H9 (cell line): ENCODE measurements at regions not wholly inside any gene's neighbourhood (a gene's known extent, or its start where the extent isn't known, plus 50 kb on each side); places are given as distances from the start of the nearest gene placed in this dataset.

Experiments used
- DNase-seq: peaks from one replicate; pipeline ENCODE4 v3.0.0-alpha.2; 2017
- H2AFZ ChIP-seq: one replicate; pipeline ENCODE4 v1.6.1; 2013; ENCODE audit warnings: mild to moderate bottlenecking, low read length, control low read depth, moderate library complexity
- H2AK5ac ChIP-seq: 2 replicates; pipeline ENCODE4 v1.6.1; 2013; ENCODE audit warnings: low read length, control low read depth, mixed read lengths; ENCODE audit not compliant: insufficient read length
- H2BK120ac ChIP-seq: one replicate; pipeline ENCODE4 v1.6.1; 2013; ENCODE audit warnings: low read depth, mild to moderate bottlenecking, low read length, control low read depth, inconsistent platforms; ENCODE audit not compliant: poor library complexity, severe bottlenecking
- H2BK12ac ChIP-seq: 2 replicates; pipeline ENCODE4 v1.6.1; 2013; ENCODE audit warnings: low read length, control low read depth, mixed read lengths, low read depth; ENCODE audit not compliant: insufficient read length
- H2BK15ac ChIP-seq: 2 replicates; pipeline ENCODE4 v1.6.1; 2013; ENCODE audit warnings: low read depth, low read length, control low read depth
- H2BK20ac ChIP-seq: one replicate; pipeline ENCODE4 v1.6.1; 2013; ENCODE audit warnings: low read depth, mild to moderate bottlenecking, low read length, control low read depth, inconsistent platforms; ENCODE audit not compliant: poor library complexity, severe bottlenecking
- H2BK5ac ChIP-seq: 2 replicates; pipeline ENCODE4 v1.6.1; 2013; ENCODE audit warnings: low read length, control low read depth, mixed read lengths; ENCODE audit not compliant: insufficient read length
- H3K14ac ChIP-seq: 2 replicates; pipeline ENCODE4 v1.6.1; 2013; ENCODE audit warnings: low read length, control low read depth; ENCODE audit not compliant: insufficient read depth
- H3K18ac ChIP-seq: 2 replicates; pipeline ENCODE4 v1.6.1; 2013; ENCODE audit warnings: low read depth, mild to moderate bottlenecking, mixed read lengths, low read length, control low read depth; ENCODE audit not compliant: insufficient read length
- H3K23ac ChIP-seq: 2 replicates; pipeline ENCODE4 v1.6.1; 2013; ENCODE audit warnings: low read length, control low read depth, mixed read lengths, low read depth; ENCODE audit not compliant: insufficient read length
- H3K23me2 ChIP-seq: 2 replicates; pipeline ENCODE4 v1.6.1; 2013; ENCODE audit warnings: low read depth, mild to moderate bottlenecking, mixed read lengths, low read length, control low read depth; ENCODE audit not compliant: insufficient read length, poor library complexity, severe bottlenecking
- H3K27ac ChIP-seq: 2 replicates; pipeline ENCODE4 v1.5.1; 2013; ENCODE audit warnings: low read length, control low read depth, mixed read lengths, low read depth; ENCODE audit not compliant: insufficient read length
- H3K27me3 ChIP-seq: 2 replicates; pipeline ENCODE4 v1.6.1; 2013; ENCODE audit warnings: low read length, control low read depth, inconsistent platforms; ENCODE audit not compliant: insufficient read depth
- H3K4ac ChIP-seq: 2 replicates; pipeline ENCODE4 v1.6.1; 2013; ENCODE audit warnings: low read depth, mild to moderate bottlenecking, control low read depth, inconsistent platforms, low read length, moderate library complexity
- H3K4me1 ChIP-seq: 2 replicates; pipeline ENCODE4 v1.6.1; 2013; ENCODE audit warnings: low read length, control low read depth, inconsistent platforms; ENCODE audit not compliant: insufficient read depth
- H3K4me2 ChIP-seq: 2 replicates; pipeline ENCODE4 v1.6.1; 2013; ENCODE audit warnings: low read length, control low read depth, mixed read lengths; ENCODE audit not compliant: insufficient read length, insufficient read depth
- H3K56ac ChIP-seq: 2 replicates; pipeline ENCODE4 v1.6.1; 2013; ENCODE audit warnings: low read depth, mild to moderate bottlenecking, mixed read lengths, low read length, control low read depth; ENCODE audit not compliant: insufficient read length
- H3K79me1 ChIP-seq: 2 replicates; pipeline ENCODE4 v1.6.1; 2013; ENCODE audit warnings: low read depth, mild to moderate bottlenecking, moderate library complexity, low read length, control low read depth, inconsistent platforms; ENCODE audit not compliant: insufficient read depth, poor library complexity, severe bottlenecking
- H3K79me2 ChIP-seq: 2 replicates; pipeline ENCODE4 v1.6.1; 2013; ENCODE audit warnings: low read length, control low read depth, inconsistent platforms; ENCODE audit not compliant: insufficient read depth
- H3K9ac ChIP-seq: 2 replicates; pipeline ENCODE4 v1.6.1; 2013; ENCODE audit warnings: low read length, control low read depth, mixed read lengths; ENCODE audit not compliant: insufficient read length; ENCODE audit errors: extremely low read depth
- H3K9me3 ChIP-seq: one replicate; pipeline ENCODE4 v1.6.1; 2013; ENCODE audit warnings: low read depth, low read length, inconsistent platforms; ENCODE audit not compliant: control insufficient read depth
- H3T11ph ChIP-seq: one replicate; pipeline ENCODE4 v1.6.1; 2013; ENCODE audit warnings: mild to moderate bottlenecking, low read length, control low read depth, inconsistent platforms
- H4K20me1 ChIP-seq: one replicate; pipeline ENCODE4 v1.6.1; 2013; ENCODE audit not compliant: control insufficient read depth, insufficient read length, insufficient read depth
- H4K5ac ChIP-seq: 2 replicates; pipeline ENCODE4 v1.6.1; 2013; ENCODE audit warnings: low read depth, mild to moderate bottlenecking, mixed read lengths, low read length, control low read depth; ENCODE audit not compliant: insufficient read length
- H4K8ac ChIP-seq: replicated peaks from 2 replicates; pipeline ENCODE4 v1.6.1; 2013; ENCODE audit warnings: low read length, control low read depth, mixed read lengths, low read depth; ENCODE audit not compliant: insufficient read length
- H4K91ac ChIP-seq: 2 replicates; pipeline ENCODE4 v1.6.1; 2013; ENCODE audit warnings: low read depth, mild to moderate bottlenecking, moderate library complexity, mixed read lengths, low read length, control low read depth; ENCODE audit not compliant: insufficient read length
- H3K27ac Mint-ChIP-seq, 3 experiments: 2 replicates in 2 of 3; 3 replicates in 1 of 3; pipeline ENCODE4 v1.8.0; 2020 to 2021; ENCODE audit warnings: mixed read lengths in 3 of 3, mild to moderate bottlenecking in 1 of 3, moderate library complexity in 1 of 3
- H3K27me3 Mint-ChIP-seq: 2 replicates; pipeline ENCODE4 v1.8.0; 2021; ENCODE audit warnings: low read depth, mild to moderate bottlenecking, moderate library complexity, mixed read lengths
- H3K36me3 Mint-ChIP-seq, 3 experiments: 2 replicates in 2 of 3; 3 replicates in 1 of 3; pipeline ENCODE4 v1.8.0; 2020 to 2021; ENCODE audit warnings: low read depth in 3 of 3, mixed read lengths in 3 of 3; ENCODE audit not compliant: insufficient read depth in 1 of 3
- H3K4me1 Mint-ChIP-seq, 2 experiments: 2 replicates each; pipeline ENCODE4 v1.8.0; 2020; ENCODE audit warnings: mixed read lengths in 2 of 2
- H3K4me3 Mint-ChIP-seq, 2 experiments: 2 replicates in 1 of 2; 3 replicates in 1 of 2; pipeline ENCODE4 v1.8.0; 2020 to 2021; ENCODE audit warnings: mild to moderate bottlenecking in 2 of 2, mixed read lengths in 2 of 2, moderate library complexity in 1 of 2
- H3K9me3 Mint-ChIP-seq, 2 experiments: 2 replicates in 1 of 2; 3 replicates in 1 of 2; pipeline ENCODE4 v1.8.0; 2020; ENCODE audit warnings: mild to moderate bottlenecking in 2 of 2, mixed read lengths in 2 of 2, moderate library complexity in 1 of 2
- CTCF ChIP-seq: fragments of 200-600 bp; sonication (generic); conservative IDR thresholded peaks from 3 replicates; pipeline ENCODE4 v1.8.0; 2021; ENCODE audit warnings: antibody characterized with exemption, mild to moderate bottlenecking
- WGBS: extraction: QIAGEN DNeasy Blood & Tissue Kit; methylation state at CpG from one replicate; pipeline ENCODE4 v1.1.7; 2013; ENCODE audit warnings: missing lambda C conversion rate, low lambda C conversion rate, mixed read lengths; ENCODE audit not compliant: insufficient read length; ENCODE audit errors: extremely low coverage; 5-methylcytosine and 5-hydroxymethylcytosine counted together

GRCh38 chr11:43573873-43574272 lies 106.7 kb upstream of the HSD17B12 start:
- no peaks in the 10 kb centered on the region; a peak in 2 of 5 replicates for H3K9me3 Mint-ChIP-seq
- no CpG with 5 or more reads among the region's 5 CpGs for WGBS
- H3K9ac ChIP-seq = no peak overlapping the region
- H2BK12ac ChIP-seq = no peak overlapping the region
- H3K18ac ChIP-seq = no peak overlapping the region
- TF ChIP-seq CTCF = no peak
- no peak overlapping the region for H4K91ac ChIP-seq
- no peak overlapping the region for H3T11ph ChIP-seq
- H2AFZ ChIP-seq = no peak overlapping the region
- no peak overlapping the region for H2AK5ac ChIP-seq
- H3K27me3 Mint-ChIP-seq = peaks cover 100% of the 10 kb centered on the region
- no peak overlapping the region for H4K5ac ChIP-seq
- H3K4me1 ChIP-seq = no peaks in the 10 kb centered on the region
- no peaks in the 10 kb centered on the region for H3K79me2 ChIP-seq
- no peak overlapping the region for H2BK20ac ChIP-seq
- no peak overlapping the region for H4K8ac ChIP-seq
- no peaks in the 10 kb centered on the region; a peak in 1 of 7 replicates for H3K36me3 Mint-ChIP-seq
- peaks cover 68% of the 10 kb centered on the region for H3K27me3 ChIP-seq
- H2BK15ac ChIP-seq = no peak overlapping the region
- H2BK5ac ChIP-seq = no peak overlapping the region
- peaks cover 25 to 39% of the 10 kb centered on the region in 2 experiments for H3K4me1 Mint-ChIP-seq
- H3K4me2 ChIP-seq = no peak overlapping the region
- H3K23ac ChIP-seq = no peak overlapping the region
- no peak overlapping the region for H3K14ac ChIP-seq
- no peak overlapping the region for H3K56ac ChIP-seq
- H3K9me3 ChIP-seq = no peaks in the 10 kb centered on the region
- H4K20me1 ChIP-seq = no peaks in the 10 kb centered on the region
- H3K4me3 Mint-ChIP-seq = no peak overlapping the region
- no peak overlapping the region for H3K27ac ChIP-seq
- no peaks in the 10 kb centered on the region for H3K79me1 ChIP-seq
- H3K27ac Mint-ChIP-seq = no peak overlapping the region
- H3K4ac ChIP-seq = no peak overlapping the region
- no peak overlapping the region for H2BK120ac ChIP-seq
- peaks cover 12% of the 10 kb centered on the region for H3K23me2 ChIP-seq
- DNase-seq = no peak
